DOHH2 (cell line): ENCODE measurements at regions not wholly inside any gene's neighbourhood (a gene's known extent, or its start where the extent isn't known, plus 50 kb on each side); places are given as distances from the start of the nearest gene placed in this dataset.

Source experiments
- EZH2phosphoT487 ChIP-seq: fragments of 200-600 bp; sonication (generic); IDR thresholded peaks from 2 replicates; pipeline ENCODE4 v1.6.1; 2017; ENCODE audit warnings: borderline replicate concordance, mild to moderate bottlenecking, antibody characterized with exemption, low read length, moderate library complexity, mixed read lengths
- TF ChIP-seq, protein P1 (sequence below): fragments of 200-600 bp; sonication (generic); IDR thresholded peaks from one replicate; pipeline ENCODE4 v1.5.1; 2014; ENCODE audit warnings: antibody characterized with exemption, mild to moderate bottlenecking, low read depth, low read length; ENCODE audit not compliant: poor library complexity, severe bottlenecking

DNA sequence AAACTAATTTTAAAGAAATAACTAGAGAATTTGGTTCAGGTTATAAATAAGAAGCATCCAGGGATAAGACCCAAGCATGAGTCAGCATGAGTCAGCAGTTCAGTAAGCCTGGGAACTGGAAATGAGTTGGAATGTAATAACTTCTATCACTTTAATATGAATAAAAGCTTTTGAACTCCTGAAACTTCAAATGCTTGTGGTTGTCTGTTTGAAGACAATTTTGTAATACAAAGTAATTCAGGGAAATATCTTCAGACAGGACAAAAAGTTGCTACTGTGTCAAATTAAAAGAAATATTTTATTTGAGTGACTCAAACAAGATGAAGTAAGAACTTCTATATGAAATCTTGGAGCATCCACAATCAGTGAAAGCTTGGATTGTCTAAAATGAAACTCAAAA, 331.2 kb upstream of the DAB2 start:
- TF ChIP-seq, protein P1, sequence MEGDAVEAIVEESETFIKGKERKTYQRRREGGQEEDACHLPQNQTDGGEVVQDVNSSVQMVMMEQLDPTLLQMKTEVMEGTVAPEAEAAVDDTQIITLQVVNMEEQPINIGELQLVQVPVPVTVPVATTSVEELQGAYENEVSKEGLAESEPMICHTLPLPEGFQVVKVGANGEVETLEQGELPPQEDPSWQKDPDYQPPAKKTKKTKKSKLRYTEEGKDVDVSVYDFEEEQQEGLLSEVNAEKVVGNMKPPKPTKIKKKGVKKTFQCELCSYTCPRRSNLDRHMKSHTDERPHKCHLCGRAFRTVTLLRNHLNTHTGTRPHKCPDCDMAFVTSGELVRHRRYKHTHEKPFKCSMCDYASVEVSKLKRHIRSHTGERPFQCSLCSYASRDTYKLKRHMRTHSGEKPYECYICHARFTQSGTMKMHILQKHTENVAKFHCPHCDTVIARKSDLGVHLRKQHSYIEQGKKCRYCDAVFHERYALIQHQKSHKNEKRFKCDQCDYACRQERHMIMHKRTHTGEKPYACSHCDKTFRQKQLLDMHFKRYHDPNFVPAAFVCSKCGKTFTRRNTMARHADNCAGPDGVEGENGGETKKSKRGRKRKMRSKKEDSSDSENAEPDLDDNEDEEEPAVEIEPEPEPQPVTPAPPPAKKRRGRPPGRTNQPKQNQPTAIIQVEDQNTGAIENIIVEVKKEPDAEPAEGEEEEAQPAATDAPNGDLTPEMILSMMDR: no peak
- TF ChIP-seq EZH2phosphoT487: no peak
